HCT116 (cell line): ENCODE measurements at regions not wholly inside any gene's neighbourhood (a gene's known extent, or its start where the extent isn't known, plus 50 kb on each side); places are given as distances from the start of the nearest gene placed in this dataset.

Experiments used
- EGR1 ChIP-seq: IDR thresholded peaks from 2 replicates; pipeline ENCODE4 v1.6.1; 2012; ENCODE audit warnings: low read depth
- EZH2 ChIP-seq: fragments of 200-600 bp; sonication (generic); IDR thresholded peaks from 2 replicates; pipeline ENCODE4 v1.6.1; 2017; ENCODE audit warnings: antibody characterized with exemption, mixed run types
- EZH2phosphoT487 ChIP-seq: fragments of 200-600 bp; IDR thresholded peaks from 2 replicates; pipeline ENCODE4 v1.6.1; 2018; ENCODE audit warnings: antibody characterized with exemption, borderline replicate concordance
- JUND ChIP-seq: IDR thresholded peaks from 2 replicates; pipeline ENCODE4 v1.6.1; 2012
- POLR2AphosphoS5 ChIP-seq: IDR thresholded peaks from 2 replicates; pipeline ENCODE4 v1.6.1; 2011; ENCODE audit warnings: mild to moderate bottlenecking, low read depth, low read length, moderate library complexity
- SP1 ChIP-seq: IDR thresholded peaks from 2 replicates; pipeline ENCODE4 v1.6.1; 2012; ENCODE audit warnings: low read depth
- SRF ChIP-seq: IDR thresholded peaks from 2 replicates; pipeline ENCODE4 v1.6.1; 2012; ENCODE audit warnings: low read depth
- TCF7L2 ChIP-seq: IDR thresholded peaks from 2 replicates; pipeline ENCODE4 v1.7.0; 2011; ENCODE audit warnings: borderline replicate concordance, inconsistent platforms; ENCODE audit not compliant: insufficient read depth, insufficient read length; ENCODE audit errors: extremely low read depth
- YY1 ChIP-seq: IDR thresholded peaks from 2 replicates; pipeline ENCODE4 v1.6.1; 2011; ENCODE audit warnings: low read length, low read depth, moderate library complexity, mild to moderate bottlenecking; ENCODE audit not compliant: insufficient replicate concordance; ENCODE audit errors: extremely low read depth
- TF ChIP-seq, protein P1 (sequence below), 3 experiments: fragments of 200-600 bp in 1 of 3; sonication (generic) in 1 of 3; IDR thresholded peaks in 2 of 3; conservative IDR thresholded peaks in 1 of 3; 2 replicates each; pipeline ENCODE4 v1.5.1; 2012 to 2017; ENCODE audit warnings: low read depth in 2 of 3, low read length in 2 of 3, antibody characterized with exemption in 1 of 3, borderline replicate concordance in 1 of 3, control low read depth in 1 of 3, mild to moderate bottlenecking in 1 of 3, mixed read lengths in 1 of 3, mixed run types in 1 of 3, moderate library complexity in 1 of 3; ENCODE audit not compliant: insufficient read depth in 1 of 3
- TF ChIP-seq, protein P2 (sequence below): IDR thresholded peaks from 2 replicates; pipeline ENCODE4 v1.6.1; 2012; ENCODE audit warnings: low read depth

DNA sequence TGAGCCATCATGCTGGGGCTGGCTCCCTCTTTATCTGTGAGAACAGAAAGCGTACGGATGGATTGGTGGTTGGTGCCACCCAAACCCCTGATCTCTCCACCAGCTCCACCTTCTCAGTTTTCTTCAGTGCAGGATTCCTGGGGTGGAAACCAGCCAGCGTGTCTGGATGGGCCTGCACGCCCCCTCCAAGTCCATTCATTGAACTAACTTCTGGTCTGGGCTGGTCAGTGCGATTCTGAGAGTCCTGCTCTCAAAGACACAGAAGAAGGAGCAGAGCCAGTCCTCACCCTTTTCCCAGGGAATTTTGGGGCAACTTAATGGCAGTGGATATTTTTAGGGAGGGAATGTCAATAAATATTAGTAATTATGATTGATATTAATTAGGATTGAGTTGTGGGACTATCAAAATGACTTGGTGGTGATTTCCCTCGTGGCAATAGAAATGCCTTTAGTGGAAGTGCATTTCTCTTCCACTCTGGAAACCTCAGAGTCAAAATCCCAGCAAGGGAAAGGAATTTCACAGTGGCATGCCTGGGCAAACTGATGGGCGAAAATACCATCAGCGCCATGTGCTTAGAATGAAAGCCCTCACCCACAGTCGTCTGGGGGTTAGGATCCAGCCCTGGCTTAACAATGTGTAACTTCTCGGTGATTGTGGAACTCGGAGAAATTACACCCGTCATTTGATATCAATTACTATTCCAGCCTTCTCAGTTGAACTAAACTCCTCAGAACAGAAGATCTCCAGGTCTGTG, 69.3 kb upstream of the EEPD1 start:
- TF ChIP-seq, protein P1, sequence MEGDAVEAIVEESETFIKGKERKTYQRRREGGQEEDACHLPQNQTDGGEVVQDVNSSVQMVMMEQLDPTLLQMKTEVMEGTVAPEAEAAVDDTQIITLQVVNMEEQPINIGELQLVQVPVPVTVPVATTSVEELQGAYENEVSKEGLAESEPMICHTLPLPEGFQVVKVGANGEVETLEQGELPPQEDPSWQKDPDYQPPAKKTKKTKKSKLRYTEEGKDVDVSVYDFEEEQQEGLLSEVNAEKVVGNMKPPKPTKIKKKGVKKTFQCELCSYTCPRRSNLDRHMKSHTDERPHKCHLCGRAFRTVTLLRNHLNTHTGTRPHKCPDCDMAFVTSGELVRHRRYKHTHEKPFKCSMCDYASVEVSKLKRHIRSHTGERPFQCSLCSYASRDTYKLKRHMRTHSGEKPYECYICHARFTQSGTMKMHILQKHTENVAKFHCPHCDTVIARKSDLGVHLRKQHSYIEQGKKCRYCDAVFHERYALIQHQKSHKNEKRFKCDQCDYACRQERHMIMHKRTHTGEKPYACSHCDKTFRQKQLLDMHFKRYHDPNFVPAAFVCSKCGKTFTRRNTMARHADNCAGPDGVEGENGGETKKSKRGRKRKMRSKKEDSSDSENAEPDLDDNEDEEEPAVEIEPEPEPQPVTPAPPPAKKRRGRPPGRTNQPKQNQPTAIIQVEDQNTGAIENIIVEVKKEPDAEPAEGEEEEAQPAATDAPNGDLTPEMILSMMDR (IDR thresholded peaks at IDR 0.05 in 2 of 3, conservative IDR thresholded peaks at IDR 0.05 in 1 of 3; ENCODE audit: borderline replicate concordance in 1 of 3, insufficient read depth in 1 of 3, low read depth in 2 of 3, low read length in 2 of 3), result no peak
- TF ChIP-seq EGR1, result no peak
- TF ChIP-seq JUND, result no peak
- TF ChIP-seq, protein P2, sequence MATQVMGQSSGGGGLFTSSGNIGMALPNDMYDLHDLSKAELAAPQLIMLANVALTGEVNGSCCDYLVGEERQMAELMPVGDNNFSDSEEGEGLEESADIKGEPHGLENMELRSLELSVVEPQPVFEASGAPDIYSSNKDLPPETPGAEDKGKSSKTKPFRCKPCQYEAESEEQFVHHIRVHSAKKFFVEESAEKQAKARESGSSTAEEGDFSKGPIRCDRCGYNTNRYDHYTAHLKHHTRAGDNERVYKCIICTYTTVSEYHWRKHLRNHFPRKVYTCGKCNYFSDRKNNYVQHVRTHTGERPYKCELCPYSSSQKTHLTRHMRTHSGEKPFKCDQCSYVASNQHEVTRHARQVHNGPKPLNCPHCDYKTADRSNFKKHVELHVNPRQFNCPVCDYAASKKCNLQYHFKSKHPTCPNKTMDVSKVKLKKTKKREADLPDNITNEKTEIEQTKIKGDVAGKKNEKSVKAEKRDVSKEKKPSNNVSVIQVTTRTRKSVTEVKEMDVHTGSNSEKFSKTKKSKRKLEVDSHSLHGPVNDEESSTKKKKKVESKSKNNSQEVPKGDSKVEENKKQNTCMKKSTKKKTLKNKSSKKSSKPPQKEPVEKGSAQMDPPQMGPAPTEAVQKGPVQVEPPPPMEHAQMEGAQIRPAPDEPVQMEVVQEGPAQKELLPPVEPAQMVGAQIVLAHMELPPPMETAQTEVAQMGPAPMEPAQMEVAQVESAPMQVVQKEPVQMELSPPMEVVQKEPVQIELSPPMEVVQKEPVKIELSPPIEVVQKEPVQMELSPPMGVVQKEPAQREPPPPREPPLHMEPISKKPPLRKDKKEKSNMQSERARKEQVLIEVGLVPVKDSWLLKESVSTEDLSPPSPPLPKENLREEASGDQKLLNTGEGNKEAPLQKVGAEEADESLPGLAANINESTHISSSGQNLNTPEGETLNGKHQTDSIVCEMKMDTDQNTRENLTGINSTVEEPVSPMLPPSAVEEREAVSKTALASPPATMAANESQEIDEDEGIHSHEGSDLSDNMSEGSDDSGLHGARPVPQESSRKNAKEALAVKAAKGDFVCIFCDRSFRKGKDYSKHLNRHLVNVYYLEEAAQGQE, result no peak
- TF ChIP-seq TCF7L2, result no peak
- TF ChIP-seq SP1, result no peak
- TF ChIP-seq EZH2, result no peak
- no peak for TF ChIP-seq YY1
- TF ChIP-seq EZH2phosphoT487, result no peak
- TF ChIP-seq POLR2AphosphoS5, result no peak
- no peak for TF ChIP-seq SRF
